Esophagus squamous epithelium (tissue), 5 donors: ENCODE measurements at regions not wholly inside any gene's neighbourhood (a gene's known extent, or its start where the extent isn't known, plus 50 kb on each side); places are given as distances from the start of the nearest gene placed in this dataset.

Experiments
- DNase-seq: peaks from one replicate; lab custom pipeline; 2025; lab: John Stamatoyannopoulos, UW
- H3K27ac ChIP-seq, 4 donors: fragments of 200-600 bp; sonication (generic); one replicate each; pipeline ENCODE4 v1.5.1; 2016 to 2019; ENCODE audit warnings: mild to moderate bottlenecking in 1 of 4
- H3K27me3 ChIP-seq, 4 donors: fragments of 200-600 bp; sonication (generic); 1 replicate in 3 of 4; 2 replicates in 1 of 4; pipeline versions ENCODE4 v1.5.1 to v1.6.0; 2017 to 2021; ENCODE audit warnings: antibody characterized with exemption in 1 of 4
- H3K36me3 ChIP-seq, 3 donors: fragments of 200-600 bp; sonication (generic); one replicate each; pipeline ENCODE4 v1.5.1; 2016 to 2019
- H3K4me1 ChIP-seq, 3 donors: fragments of 200-600 bp; sonication (generic); one replicate each; pipeline ENCODE4 v1.5.1; 2017 to 2019
- H3K4me3 ChIP-seq, 4 donors: fragments of 200-600 bp; sonication (generic); 1 replicate in 3 of 4; 2 replicates in 1 of 4; pipeline ENCODE4 v1.5.1; 2016 to 2019; ENCODE audit warnings: mild to moderate bottlenecking in 2 of 4, moderate library complexity in 1 of 4
- H3K9me3 ChIP-seq, 3 donors: fragments of 200-600 bp; sonication (generic); one replicate each; pipeline ENCODE4 v1.5.1; 2016 to 2019
- POLR2A ChIP-seq, 4 donors: fragments of 450-650 bp; IDR thresholded peaks; one replicate each; pipeline ENCODE4 v1.6.1; 2017; ENCODE audit warnings: antibody characterized with exemption in 4 of 4, mild to moderate bottlenecking in 4 of 4, moderate library complexity in 3 of 4
- WGBS, 2 donors: methylation state at CpG; one replicate each; pipeline ENCODE4 v1.1.5; 2018; 5-methylcytosine and 5-hydroxymethylcytosine counted together
- intact Hi-C: fragments of 100-400 bp; cut with DNase I; formaldehyde crosslinking; loops from one replicate; pipeline ENCODE4 v1.15.0; 2022
- TF ChIP-seq, protein P1 (sequence below), 6 experiments: fragments of 450-650 bp in 4 of 6; fragments of 200-600 bp in 2 of 6; sonication (generic) in 2 of 6; IDR thresholded peaks; one replicate each; pipeline ENCODE4 v1.5.1; 2016 to 2019; ENCODE audit warnings: antibody characterized with exemption in 6 of 6, mild to moderate bottlenecking in 4 of 6, moderate library complexity in 4 of 6
- donor health status: DM: yes; HTN: yes; CAD: no.

DNA sequence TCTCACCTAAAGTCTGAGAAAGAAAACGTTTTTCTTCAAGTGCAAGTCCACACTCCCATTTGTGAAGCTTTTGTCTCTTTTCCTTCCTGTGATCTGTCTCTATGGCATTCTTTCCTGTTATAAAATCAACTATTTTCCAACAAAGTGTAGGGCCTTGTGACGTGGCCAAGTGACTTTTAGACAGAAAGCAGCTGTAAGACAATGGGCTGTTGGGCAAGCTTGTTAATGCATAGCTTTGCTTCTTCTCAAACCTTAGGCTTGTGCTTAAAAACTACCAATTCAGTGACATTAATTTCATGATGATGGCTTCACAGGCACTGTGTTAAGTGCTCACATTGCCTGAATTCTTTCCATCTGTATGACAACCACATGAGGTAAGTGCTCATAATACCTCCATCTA lies 83.5 kb downstream of the VCY1B start:
- intact Hi-C loops, result no loop called here
- H3K27ac ChIP-seq, result no peak overlapping the region

DNA sequence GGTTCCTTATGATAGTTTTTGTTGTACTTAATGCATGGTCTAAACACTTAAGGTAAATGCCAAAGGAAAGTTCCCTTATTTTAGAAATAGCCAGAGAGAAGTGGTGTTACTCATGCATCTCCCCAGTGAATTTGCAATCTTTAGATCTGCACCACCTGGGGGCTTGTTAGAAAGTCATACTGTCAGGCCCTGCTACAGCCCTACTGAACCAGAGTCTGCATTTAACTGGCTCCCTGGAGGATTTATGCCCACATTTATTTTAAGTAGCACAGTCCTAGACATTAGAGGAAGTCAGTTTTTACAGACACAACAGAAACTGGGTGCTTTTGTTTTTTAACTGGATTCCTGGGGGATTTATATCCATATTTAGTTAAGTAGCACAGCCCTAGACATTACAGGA lies 89.6 kb downstream of the VCY1B start:
- Histone ChIP-seq H3K4me1 (no peaks in the 10 kb centered on the region), H3K27me3 (no peaks in the 10 kb centered on the region), H3K27ac (no peak overlapping the region), H3K9me3 (no peaks in the 10 kb centered on the region), H3K36me3 (no peaks in the 10 kb centered on the region), H3K4me3 (no peak overlapping the region)
- TF ChIP-seq POLR2A (IDR thresholded peaks at IDR 0.05), result no peak
- TF ChIP-seq, protein P1, sequence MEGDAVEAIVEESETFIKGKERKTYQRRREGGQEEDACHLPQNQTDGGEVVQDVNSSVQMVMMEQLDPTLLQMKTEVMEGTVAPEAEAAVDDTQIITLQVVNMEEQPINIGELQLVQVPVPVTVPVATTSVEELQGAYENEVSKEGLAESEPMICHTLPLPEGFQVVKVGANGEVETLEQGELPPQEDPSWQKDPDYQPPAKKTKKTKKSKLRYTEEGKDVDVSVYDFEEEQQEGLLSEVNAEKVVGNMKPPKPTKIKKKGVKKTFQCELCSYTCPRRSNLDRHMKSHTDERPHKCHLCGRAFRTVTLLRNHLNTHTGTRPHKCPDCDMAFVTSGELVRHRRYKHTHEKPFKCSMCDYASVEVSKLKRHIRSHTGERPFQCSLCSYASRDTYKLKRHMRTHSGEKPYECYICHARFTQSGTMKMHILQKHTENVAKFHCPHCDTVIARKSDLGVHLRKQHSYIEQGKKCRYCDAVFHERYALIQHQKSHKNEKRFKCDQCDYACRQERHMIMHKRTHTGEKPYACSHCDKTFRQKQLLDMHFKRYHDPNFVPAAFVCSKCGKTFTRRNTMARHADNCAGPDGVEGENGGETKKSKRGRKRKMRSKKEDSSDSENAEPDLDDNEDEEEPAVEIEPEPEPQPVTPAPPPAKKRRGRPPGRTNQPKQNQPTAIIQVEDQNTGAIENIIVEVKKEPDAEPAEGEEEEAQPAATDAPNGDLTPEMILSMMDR (IDR thresholded peaks at IDR 0.05), result no peak
- intact Hi-C loops, result no loop called here
- DNase-seq, result no peak

More for the DNA sequence above, 83.5 kb downstream of the VCY1B start:
- Histone ChIP-seq H3K27me3 (no peaks in the 10 kb centered on the region), H3K4me3 (no peak overlapping the region), H3K9me3 (no peaks in the 10 kb centered on the region), H3K36me3 (no peaks in the 10 kb centered on the region), H3K4me1 (no peaks in the 10 kb centered on the region)
- TF ChIP-seq, protein P1 (IDR thresholded peaks at IDR 0.05), result no peak
- no peak for TF ChIP-seq POLR2A (IDR thresholded peaks at IDR 0.05)
- WGBS, 2 donors, result 43% methylated on average over 2 of the region's 2 CpGs; no CpG with 5 or more reads in 1 of the 2 donors
- DNase-seq, result no peak

DNA sequence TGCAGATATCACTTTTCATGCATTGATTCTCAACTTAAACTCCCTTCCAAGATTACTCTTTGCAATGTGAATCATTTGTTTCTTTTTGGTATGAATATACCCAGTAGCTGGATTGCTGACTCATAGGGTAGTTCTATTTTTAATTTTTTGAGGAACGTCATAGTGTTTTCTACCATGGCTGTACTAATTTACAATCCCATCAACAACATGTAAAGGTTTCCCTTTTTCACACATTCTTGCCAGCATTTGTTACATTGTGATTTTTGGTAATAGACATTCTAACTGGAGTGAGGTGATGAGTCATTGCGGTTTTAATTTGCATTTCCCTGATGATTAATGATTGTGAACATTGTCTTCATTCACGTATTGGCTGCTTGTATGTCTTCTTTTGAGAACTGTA lies 126.7 kb downstream of the VCY1B start:
- no peak for DNase-seq
- H3K36me3 ChIP-seq, result no peaks in the 10 kb centered on the region
- intact Hi-C loops, result no loop called here
- no peak overlapping the region for H3K4me3 ChIP-seq
- H3K27ac ChIP-seq, result no peak overlapping the region
- 31% methylated on average over 3 of the region's 3 CpGs; no CpG with 5 or more reads in 1 of the 2 donors for WGBS, 2 donors
- H3K4me1 ChIP-seq, result no peaks in the 10 kb centered on the region
- TF ChIP-seq, protein P1 (IDR thresholded peaks at IDR 0.05), result no peak
- no peaks in the 10 kb centered on the region for H3K27me3 ChIP-seq
- no peaks in the 10 kb centered on the region for H3K9me3 ChIP-seq

DNA sequence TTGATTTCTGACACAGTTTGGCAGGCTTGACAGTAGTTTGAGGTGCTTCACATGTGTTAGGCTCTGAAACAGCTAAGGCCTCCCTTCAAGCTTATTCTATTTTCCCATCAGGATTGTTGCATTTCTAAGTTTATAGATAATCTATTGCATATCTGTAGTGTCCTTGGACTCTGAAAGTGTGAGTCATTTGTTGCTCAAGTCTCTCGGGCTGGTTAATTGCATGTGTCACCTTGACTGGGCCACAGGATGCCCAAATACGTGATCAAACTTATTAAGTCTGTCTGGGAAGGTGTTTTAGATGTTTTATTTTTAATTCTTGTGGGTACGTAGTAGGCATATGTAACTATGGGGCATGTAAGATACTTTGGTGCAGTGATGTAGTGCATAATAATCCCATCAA lies 166.0 kb downstream of the VCY1B start:
- TF ChIP-seq, protein P1 (IDR thresholded peaks at IDR 0.05), result no peak
- TF ChIP-seq POLR2A (IDR thresholded peaks at IDR 0.05), result no peak
- WGBS, 2 donors, result 56% methylated on average over 3 of the region's 3 CpGs; no CpG with 5 or more reads in 1 of the 2 donors
- H3K4me1 ChIP-seq, result no peaks in the 10 kb centered on the region

DNA sequence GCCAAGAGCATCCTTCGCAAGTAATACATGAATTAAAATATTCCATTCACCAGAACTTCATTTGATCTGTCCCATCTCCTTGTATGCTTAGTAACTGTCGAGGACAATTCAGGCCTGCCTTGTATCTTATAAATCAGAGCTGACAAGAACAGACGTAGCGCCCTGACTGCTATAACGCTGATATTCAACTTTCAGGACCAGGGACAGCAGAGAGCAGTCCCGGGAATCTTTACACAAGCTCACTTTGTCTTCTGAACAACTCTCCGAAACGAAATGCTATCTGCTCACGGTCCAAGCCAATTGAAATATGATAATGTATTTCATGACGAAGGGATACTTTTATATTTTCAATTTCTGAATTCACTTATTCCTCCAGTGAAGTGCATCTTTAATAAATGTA lies 175.7 kb downstream of the VCY1B start:
- no peak overlapping the region for H3K4me3 ChIP-seq
- no peak overlapping the region for H3K27ac ChIP-seq
- TF ChIP-seq, protein P1 (IDR thresholded peaks at IDR 0.05), result no peak
- no peak for TF ChIP-seq POLR2A (IDR thresholded peaks at IDR 0.05)
- intact Hi-C loops, result no loop called here
- H3K9me3 ChIP-seq, result no peaks in the 10 kb centered on the region
- no peak for DNase-seq
- H3K27me3 ChIP-seq, result no peaks in the 10 kb centered on the region
- WGBS, 2 donors, result 7% methylated on average over 10 of the region's 10 CpGs; no CpG with 5 or more reads in 1 of the 2 donors
- no peaks in the 10 kb centered on the region for H3K36me3 ChIP-seq
- no peaks in the 10 kb centered on the region for H3K4me1 ChIP-seq

More for the DNA sequence above, 166.0 kb downstream of the VCY1B start:
- Histone ChIP-seq H3K27ac (no peak overlapping the region), H3K9me3 (no peaks in the 10 kb centered on the region), H3K36me3 (no peaks in the 10 kb centered on the region), H3K27me3 (no peaks in the 10 kb centered on the region), H3K4me3 (no peak overlapping the region)
- intact Hi-C loops, result no loop called here
- DNase-seq, result no peak
